ENCODE measurements at regions not wholly inside any gene's neighbourhood (a gene's known extent, or its start where the extent isn't known, plus 50 kb on each side); places are given as distances from the start of the nearest gene placed in this dataset.

- no peaks in the 10 kb centered on the region for H3K4me1 ChIP-seq (replicated peaks; ENCODE audit: insufficient read depth)
- H3K4me3 ChIP-seq, result no peak overlapping the region
- BruUV-seq (replicated peaks), result no TSS peak
- no peaks in the 10 kb centered on the region for H3K27me3 ChIP-seq (ENCODE audit: insufficient read depth, low read depth)
- H2AFZ ChIP-seq, result no peak overlapping the region
- no peak for TF ChIP-seq EZH2 (IDR thresholded peaks at IDR 0.05; ENCODE audit: low read depth)
- no peak for TF ChIP-seq CTCF (conservative IDR thresholded peaks at IDR 0.05)
- no peak overlapping the region for H3K4me2 ChIP-seq
- H3K36me3 ChIP-seq (ENCODE audit: low read depth), result no peaks in the 10 kb centered on the region
- H3K27ac ChIP-seq, result no peak overlapping the region
- no peaks in the 10 kb centered on the region for H3K9me3 ChIP-seq (ENCODE audit: insufficient read depth, low read depth)
- H3K79me2 ChIP-seq (ENCODE audit: low read depth), result no peaks in the 10 kb centered on the region
- intact Hi-C loops (cut with micrococcal nuclease; ENCODE audit: unreplicated experiment), result no loop called here
- no peaks in the 10 kb centered on the region for H4K20me1 ChIP-seq (ENCODE audit: insufficient read depth)
- H3K9me2 ChIP-seq (ENCODE audit: insufficient read depth), result no peaks in the 10 kb centered on the region
- ChIA-PET CTCF (no interaction called here), POLR2A (ENCODE audit: unreplicated experiment) (no interaction called here)
- DNase-seq, result no peak
- no peaks in the 10 kb centered on the region for H3F3A ChIP-seq (ENCODE audit: insufficient read depth, low read depth)
These were observed 589.1 kb upstream of the SLC8A1 start for GRCh38 chr2:41040782-41041520.

GRCh38 chr2:41042343-41042742, 590.5 kb upstream of the SLC8A1 start:
- Histone ChIP-seq H3F3A (ENCODE audit: insufficient read depth, low read depth) (no peaks in the 10 kb centered on the region), H3K4me3 (no peak overlapping the region), H2AFZ (no peak overlapping the region), H3K9me2 (ENCODE audit: insufficient read depth) (no peaks in the 10 kb centered on the region), H3K79me2 (ENCODE audit: low read depth) (no peaks in the 10 kb centered on the region), H4K20me1 (ENCODE audit: insufficient read depth) (no peaks in the 10 kb centered on the region), H3K27ac (no peak overlapping the region), H3K4me1 (replicated peaks; ENCODE audit: insufficient read depth) (no peaks in the 10 kb centered on the region), H3K9me3 (ENCODE audit: insufficient read depth, low read depth) (no peaks in the 10 kb centered on the region), H3K36me3 (ENCODE audit: low read depth) (no peaks in the 10 kb centered on the region), H3K4me2 (no peak overlapping the region), H3K27me3 (ENCODE audit: insufficient read depth, low read depth) (no peaks in the 10 kb centered on the region)
- no peak for TF ChIP-seq EZH2 (IDR thresholded peaks at IDR 0.05; ENCODE audit: low read depth)
- TF ChIP-seq CTCF (conservative IDR thresholded peaks at IDR 0.05), result no peak
- intact Hi-C loops (cut with micrococcal nuclease; ENCODE audit: unreplicated experiment), result no loop called here
- ChIA-PET CTCF (no interaction called here), POLR2A (ENCODE audit: unreplicated experiment) (no interaction called here)
- no TSS peak for BruUV-seq (replicated peaks)
- no peak for DNase-seq

- H3F3A ChIP-seq (ENCODE audit: insufficient read depth, low read depth), result no peaks in the 10 kb centered on the region
- H3K79me2 ChIP-seq (ENCODE audit: low read depth), result no peaks in the 10 kb centered on the region
- H3K27me3 ChIP-seq (ENCODE audit: insufficient read depth, low read depth), result no peaks in the 10 kb centered on the region
- no peak for TF ChIP-seq EZH2 (IDR thresholded peaks at IDR 0.05; ENCODE audit: low read depth)
- no peak for TF ChIP-seq CTCF (conservative IDR thresholded peaks at IDR 0.05)
- BruUV-seq (replicated peaks), result no TSS peak
- H3K9me2 ChIP-seq (ENCODE audit: insufficient read depth), result 0 out of 2 replicates have a peak, but pooled peaks cover 4% of the 10 kb centered on the region
- CTCF ChIA-PET, result no interaction called here
- intact Hi-C loops (cut with micrococcal nuclease; ENCODE audit: unreplicated experiment), result no loop called here
- H3K27ac ChIP-seq, result no peak overlapping the region
- no peaks in the 10 kb centered on the region for H4K20me1 ChIP-seq (ENCODE audit: insufficient read depth)
- H3K9me3 ChIP-seq (ENCODE audit: insufficient read depth, low read depth), result no peaks in the 10 kb centered on the region
- H3K4me2 ChIP-seq, result no peak overlapping the region
- POLR2A ChIA-PET (ENCODE audit: unreplicated experiment), result no interaction called here
- no peak overlapping the region for H2AFZ ChIP-seq
- DNase-seq, result no peak
- no peak overlapping the region for H3K4me3 ChIP-seq
- no peaks in the 10 kb centered on the region for H3K36me3 ChIP-seq (ENCODE audit: low read depth)
- no peaks in the 10 kb centered on the region for H3K4me1 ChIP-seq (replicated peaks; ENCODE audit: insufficient read depth)
These were observed 609.5 kb upstream of the SLC8A1 start for GRCh38 chr2:41061356-41061755.

Measured in PC-9 (cell line).